GM18507 (cell line): ENCODE measurements at regions not wholly inside any gene's neighbourhood (a gene's known extent, or its start where the extent isn't known, plus 50 kb on each side); places are given as distances from the start of the nearest gene placed in this dataset.

Experiments used
- DNase-seq: peaks from one replicate; pipeline ENCODE4 v3.0.0; 2011; ENCODE audit warnings: low read depth; ENCODE audit not compliant: insufficient read length; ENCODE audit errors: extremely low spot score
- FAIRE-seq: peaks from 2 replicates; lab custom pipeline; 2011; peaks lifted over from hg19 to GRCh38; lab: Jason Lieb, UNC

GRCh38 chr18:56389190-56389589, 249.2 kb downstream of the TXNL1 start:
- DNase-seq (no peak), FAIRE-seq (no peak)

- FAIRE-seq (no peak), DNase-seq (no peak)
These were observed 249.8 kb downstream of the TXNL1 start for GRCh38 chr18:56388571-56388970.

GRCh38 chr18:56386856-56387255, 251.5 kb downstream of the TXNL1 start:
- DNase-seq (no peak), FAIRE-seq (no peak)

GRCh38 chr18:56383349-56383748, 255.0 kb downstream of the TXNL1 start:
- FAIRE-seq (no peak), DNase-seq (no peak)

- FAIRE-seq, result no peak
- no peak for DNase-seq
These were observed 255.9 kb downstream of the TXNL1 start for GRCh38 chr18:56382541-56382940.

- FAIRE-seq, result no peak
- DNase-seq, result no peak
These were observed 257.2 kb downstream of the TXNL1 start for GRCh38 chr18:56381196-56381595.

- DNase-seq, result no peak
- FAIRE-seq, result no peak
These were observed 257.7 kb downstream of the TXNL1 start for GRCh38 chr18:56380685-56381084.

- DNase-seq, result no peak
- no peak for FAIRE-seq
These were observed 259.1 kb downstream of the TXNL1 start for GRCh38 chr18:56379256-56379655.

- FAIRE-seq, result no peak
These were observed 261.2 kb downstream of the TXNL1 start for GRCh38 chr18:56377231-56377630.

GRCh38 chr18:56374007-56374655, 264.3 kb downstream of the TXNL1 start:
- FAIRE-seq (no peak), DNase-seq (no peak)

More at GRCh38 chr18:56377231-56377630, 261.2 kb downstream of the TXNL1 start:
- no peak for DNase-seq

- FAIRE-seq (no peak), DNase-seq (no peak)
These were observed 264.8 kb downstream of the TXNL1 start for GRCh38 chr18:56373601-56374000.

- FAIRE-seq (no peak), DNase-seq (no peak)
These were observed 270.3 kb downstream of the TXNL1 start for GRCh38 chr18:56368066-56368465.

GRCh38 chr18:56358608-56359280, 279.6 kb downstream of the TXNL1 start:
- FAIRE-seq (no peak), DNase-seq (no peak)

- no peak for FAIRE-seq
- DNase-seq, result no peak
These were observed 284.6 kb downstream of the TXNL1 start for GRCh38 chr18:56353663-56354260.

- no peak for FAIRE-seq
- DNase-seq, result no peak
These were observed 286.4 kb downstream of the TXNL1 start for GRCh38 chr18:56351911-56352500.

GRCh38 chr18:56337507-56337906, 300.9 kb downstream of the TXNL1 start:
- DNase-seq (no peak), FAIRE-seq (no peak)

- FAIRE-seq, result no peak
- no peak for DNase-seq
These were observed 304.6 kb downstream of the TXNL1 start for GRCh38 chr18:56333839-56334238.

GRCh38 chr18:56333146-56333545, 305.2 kb downstream of the TXNL1 start:
- FAIRE-seq (no peak), DNase-seq (no peak)

- DNase-seq (no peak), FAIRE-seq (no peak)
These were observed 306.0 kb downstream of the TXNL1 start for GRCh38 chr18:56332371-56332770.

GRCh38 chr18:56330366-56331110, 307.9 kb downstream of the TXNL1 start:
- no peak for FAIRE-seq
- DNase-seq, result no peak
